ENCODE measurements at regions not wholly inside any gene's neighbourhood (a gene's known extent, or its start where the extent isn't known, plus 50 kb on each side); places are given as distances from the start of the nearest gene placed in this dataset.

GRCh38 chr18:24826605-24827004 is 366.2 kb downstream of the HRH4 start:
- no peak for DNase-seq (ENCODE audit: low spot score)

GRCh38 chr18:24827501-24827900 is 367.1 kb downstream of the HRH4 start:
- peak; percentile 57 for DNase-seq (ENCODE audit: low spot score)

GRCh38 chr18:24831081-24831480 is 370.6 kb downstream of the HRH4 start:
- DNase-seq (ENCODE audit: low spot score): no peak

DNA sequence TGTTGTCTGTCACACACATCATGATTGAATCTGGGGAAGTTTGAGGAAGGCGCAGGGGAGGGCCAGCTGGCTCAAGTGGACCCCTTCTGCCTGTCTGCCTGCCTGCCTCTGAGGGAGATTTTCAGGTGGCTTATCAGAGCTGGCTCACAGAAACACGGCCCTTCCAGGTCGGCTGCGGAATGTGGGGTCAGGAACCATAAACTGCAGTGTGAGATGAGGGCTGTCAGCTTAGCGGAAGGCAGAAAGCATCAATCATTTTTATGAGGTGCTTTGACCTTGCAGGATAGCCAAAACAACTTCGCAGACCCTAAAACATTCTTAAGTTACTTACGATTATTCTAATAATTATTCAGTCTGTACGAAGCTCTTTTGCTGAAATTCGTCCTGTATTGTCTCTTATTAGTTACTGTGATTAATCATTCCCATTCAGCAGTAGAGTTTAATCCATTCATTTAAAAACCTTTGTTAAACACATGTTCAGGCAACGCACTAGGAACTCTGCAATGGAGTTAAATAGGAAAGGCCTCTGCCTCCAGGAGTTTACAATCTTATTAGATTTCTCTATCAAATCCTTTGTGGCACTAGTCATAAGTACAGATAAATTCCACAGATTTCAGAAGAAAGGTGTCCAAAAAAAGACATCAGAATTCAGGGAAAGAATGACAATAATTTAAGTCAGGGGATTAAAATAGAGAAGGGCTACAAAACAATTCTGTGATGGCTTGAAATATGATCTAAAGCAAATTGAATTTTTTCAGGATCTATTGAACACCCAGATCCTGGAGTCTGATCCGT is 371.6 kb downstream of the HRH4 start:
- no peak for DNase-seq (ENCODE audit: low spot score)

GRCh38 chr18:24835751-24836150 is 375.3 kb downstream of the HRH4 start:
- DNase-seq (ENCODE audit: low spot score): no peak

DNA sequence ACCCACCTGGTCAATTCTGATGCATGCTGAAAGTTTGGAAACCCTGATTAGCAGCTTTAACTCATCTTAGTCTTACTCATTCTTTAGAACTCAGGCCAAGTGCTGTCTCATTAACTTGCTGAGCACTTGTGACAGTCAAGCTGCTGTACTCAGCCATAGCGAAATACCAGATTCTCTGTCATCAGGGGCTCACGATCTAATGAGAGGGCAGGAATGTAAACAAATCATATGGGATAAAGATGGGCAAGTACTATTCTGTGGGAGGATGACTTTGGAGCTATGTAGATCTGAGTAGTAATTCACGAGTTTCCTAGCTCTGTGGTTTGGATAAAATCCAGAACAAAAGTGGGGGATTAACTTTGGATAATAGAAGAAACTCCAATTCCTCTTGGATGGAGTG is 376.6 kb downstream of the HRH4 start:
- peak; percentile 96 for DNase-seq (ENCODE audit: low spot score)

- peak; percentile 10 for DNase-seq (ENCODE audit: low spot score)
Observed at GRCh38 chr18:24840051-24840450, 379.6 kb downstream of the HRH4 start.

DNA sequence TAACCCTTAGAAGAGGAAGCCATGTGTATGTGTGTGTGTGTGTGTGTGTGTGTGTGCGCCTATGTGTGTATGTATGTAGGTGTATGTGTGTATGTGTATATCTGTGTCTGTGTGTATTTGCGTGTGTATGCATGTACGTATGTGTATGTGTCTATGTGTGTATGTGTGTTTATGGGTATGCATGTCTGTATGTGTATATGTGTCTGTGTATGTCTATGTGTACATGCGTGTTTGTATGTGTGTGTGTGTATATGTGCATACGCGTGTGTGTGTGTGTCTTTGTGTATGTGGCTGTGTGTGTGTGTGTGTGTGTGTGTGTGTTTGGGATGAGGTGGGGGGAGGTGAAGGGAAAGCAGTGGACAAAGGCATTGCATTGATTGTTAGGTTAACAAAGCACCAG is 380.2 kb downstream of the HRH4 start:
- DNase-seq (ENCODE audit: low spot score): no peak

GRCh38 chr18:24841536-24841935 is 381.1 kb downstream of the HRH4 start:
- no peak for DNase-seq (ENCODE audit: low spot score)

DNA sequence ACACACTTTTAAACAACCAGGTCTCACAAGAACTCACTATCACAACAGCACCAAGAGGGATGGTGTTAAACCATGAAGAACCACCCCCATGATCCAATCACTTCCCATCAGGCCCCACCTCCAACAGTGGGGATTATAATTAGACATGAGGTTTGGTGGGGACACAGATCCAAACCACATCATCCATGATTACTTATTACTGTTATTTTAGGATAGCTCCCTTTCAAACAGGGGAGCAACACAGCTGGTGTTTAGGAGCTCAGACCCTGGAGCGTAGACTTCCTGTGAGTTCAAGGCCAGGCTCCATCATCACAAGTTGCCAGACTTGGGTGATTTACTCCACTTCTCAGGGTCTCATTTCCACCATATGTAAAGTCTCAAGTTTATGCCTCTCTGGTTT is 382.7 kb downstream of the HRH4 start:
- no peak for DNase-seq (ENCODE audit: low spot score)

DNA sequence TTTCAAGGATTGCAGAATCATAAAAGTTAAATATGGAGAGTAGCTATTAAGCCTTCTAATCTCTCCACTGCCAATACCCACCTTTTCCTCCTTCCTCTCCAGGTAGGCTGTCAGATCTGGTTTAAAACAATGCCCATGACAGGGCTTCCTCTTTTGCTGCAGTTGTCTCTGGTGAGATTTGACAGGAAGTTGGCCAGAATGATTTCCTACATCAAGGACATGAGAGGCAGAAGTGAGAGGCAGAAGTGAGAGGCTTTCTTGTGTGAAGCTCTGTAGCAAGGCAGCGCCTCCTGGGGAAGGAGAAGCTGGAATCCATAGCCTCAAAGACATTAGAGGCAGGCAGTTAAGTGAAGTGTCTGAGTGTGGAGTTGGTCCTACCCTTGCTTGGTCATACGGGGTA is 385.7 kb downstream of the HRH4 start:
- DNase-seq (ENCODE audit: low spot score): no peak

- no peak for DNase-seq (ENCODE audit: low spot score)
Observed at GRCh38 chr18:24850532-24850931, 390.1 kb downstream of the HRH4 start.

- DNase-seq (ENCODE audit: low spot score): no peak
Observed at GRCh38 chr18:24853076-24853475, 392.6 kb downstream of the HRH4 start.

DNA sequence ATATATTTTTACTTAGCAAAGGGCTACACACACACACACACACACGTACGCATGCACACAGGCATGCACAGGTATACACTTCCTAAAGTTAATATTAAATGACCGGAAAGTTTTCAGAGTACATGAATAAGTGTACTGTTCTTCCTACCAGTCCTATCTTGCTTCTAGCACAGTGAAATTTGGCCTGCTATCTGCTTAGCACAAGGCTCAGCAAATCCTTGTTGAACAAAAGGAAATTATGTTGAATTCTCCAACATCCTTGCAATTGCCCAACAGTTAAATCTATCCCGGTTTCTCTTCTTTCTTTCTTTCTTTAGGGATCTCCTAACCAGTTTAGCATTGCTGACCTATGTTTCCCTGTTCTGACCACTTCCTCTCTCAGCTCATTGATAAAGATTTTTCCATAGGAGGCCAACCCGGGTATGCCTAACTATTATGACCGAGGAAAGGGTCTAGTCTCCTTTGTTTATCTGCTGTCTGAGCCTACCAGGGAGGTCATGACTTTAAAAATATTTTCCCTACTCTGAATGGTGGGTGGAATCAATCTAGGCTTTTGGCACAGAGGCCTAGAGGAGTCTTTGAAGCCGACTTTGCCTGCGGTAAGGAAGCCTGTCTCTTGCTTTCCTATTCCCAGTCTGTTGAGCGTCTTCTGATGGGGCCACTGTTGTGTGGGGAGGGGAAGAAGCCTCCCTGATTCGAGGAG is 400.7 kb downstream of the HRH4 start:
- no peak for DNase-seq (ENCODE audit: low spot score)

DNA sequence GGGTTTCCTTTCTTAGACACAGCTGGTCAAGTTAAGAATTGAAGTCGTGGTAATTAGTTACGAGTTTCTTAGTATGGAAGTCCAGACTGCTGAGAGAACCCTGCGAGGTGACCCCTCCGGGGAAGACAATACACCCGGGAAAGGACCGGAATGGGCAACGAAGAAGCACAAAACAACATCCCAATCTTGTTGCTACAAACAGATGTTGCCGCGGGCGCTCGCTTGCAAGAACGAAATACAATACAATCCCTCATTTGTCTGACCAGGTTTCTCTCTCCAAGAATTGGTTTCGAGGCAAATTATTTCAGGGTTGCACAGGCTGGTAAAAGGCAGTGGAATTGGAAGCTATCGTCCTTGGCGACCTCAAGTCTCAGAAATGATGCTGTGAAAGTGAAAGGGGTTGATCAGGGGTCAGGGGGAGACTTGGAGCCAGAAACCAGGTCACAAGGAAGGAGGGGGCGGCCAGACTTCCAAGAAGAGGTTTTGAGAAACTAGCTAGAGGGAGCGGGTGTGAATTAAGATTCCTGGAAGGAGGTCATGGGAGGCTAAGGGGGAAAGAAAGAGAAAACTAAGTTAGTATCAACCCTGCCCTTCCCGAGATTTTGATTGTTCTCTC is 401.9 kb downstream of the HRH4 start:
- no peak for DNase-seq (ENCODE audit: low spot score)

GRCh38 chr18:24868311-24868710 is 407.9 kb downstream of the HRH4 start:
- DNase-seq (ENCODE audit: low spot score): no peak

GRCh38 chr18:24868760-24869237 is 408.4 kb downstream of the HRH4 start:
- DNase-seq (ENCODE audit: low spot score): peak; percentile 69

- no peak for DNase-seq (ENCODE audit: low spot score)
Observed at GRCh38 chr18:24869285-24869684, 408.8 kb downstream of the HRH4 start.

GRCh38 chr18:24875286-24875685 is 414.8 kb downstream of the HRH4 start:
- DNase-seq (ENCODE audit: low spot score): peak; percentile 27

- DNase-seq (ENCODE audit: low spot score): peak; percentile 17
Observed at GRCh38 chr18:24875777-24876176, 415.3 kb downstream of the HRH4 start.

DNA sequence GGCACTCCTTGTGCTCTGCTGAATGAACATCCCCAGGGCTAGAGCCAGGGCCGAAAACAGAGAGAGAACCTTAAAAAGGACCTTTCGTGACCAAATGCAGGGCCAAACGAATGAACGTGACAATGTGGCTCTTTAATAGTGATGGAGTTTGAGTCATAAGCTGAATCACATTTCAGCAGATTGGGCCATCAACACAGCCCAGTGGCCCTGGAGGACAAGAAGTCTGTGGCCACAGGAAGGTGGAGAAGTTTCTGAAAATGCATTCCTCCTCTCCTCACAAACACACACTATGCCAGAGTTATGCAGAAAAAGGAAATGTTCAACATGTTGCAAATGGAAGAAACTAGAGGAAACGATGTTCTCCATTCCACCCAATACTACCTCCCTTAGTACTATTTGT is 415.8 kb downstream of the HRH4 start:
- peak; percentile 84 for DNase-seq (ENCODE audit: low spot score)

DNA sequence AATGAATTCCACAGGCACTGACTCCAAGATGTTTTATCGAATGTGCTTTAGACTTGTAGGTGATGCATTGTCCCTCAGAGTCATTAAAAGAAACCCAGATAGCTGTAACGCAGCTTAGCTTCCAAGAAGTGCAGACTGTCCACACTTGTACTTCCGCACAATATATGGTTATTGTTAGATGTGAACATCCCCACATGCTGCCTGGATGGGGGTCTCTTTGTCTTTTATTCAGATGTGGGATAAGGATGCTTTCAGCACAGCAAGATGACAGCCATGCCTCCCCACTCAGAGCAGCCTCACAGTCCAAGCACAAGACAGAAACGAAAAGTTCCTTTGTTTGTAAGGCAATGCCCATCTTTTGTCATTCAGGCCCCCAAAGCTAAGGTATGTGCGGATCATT is 416.6 kb downstream of the HRH4 start:
- DNase-seq (ENCODE audit: low spot score): no peak

GRCh38 chr18:24877546-24877945 is 417.1 kb downstream of the HRH4 start:
- no peak for DNase-seq (ENCODE audit: low spot score)

Data from AG08395 (cell line).